ENCODE measurements at regions not wholly inside any gene's neighbourhood (a gene's known extent, or its start where the extent isn't known, plus 50 kb on each side); places are given as distances from the start of the nearest gene placed in this dataset.
"Not testable (repeated sequence)": the region's sequence is repeated elsewhere in the genome, so short reads cannot be mapped to it uniquely, and the experiment has no call there.

DNA sequence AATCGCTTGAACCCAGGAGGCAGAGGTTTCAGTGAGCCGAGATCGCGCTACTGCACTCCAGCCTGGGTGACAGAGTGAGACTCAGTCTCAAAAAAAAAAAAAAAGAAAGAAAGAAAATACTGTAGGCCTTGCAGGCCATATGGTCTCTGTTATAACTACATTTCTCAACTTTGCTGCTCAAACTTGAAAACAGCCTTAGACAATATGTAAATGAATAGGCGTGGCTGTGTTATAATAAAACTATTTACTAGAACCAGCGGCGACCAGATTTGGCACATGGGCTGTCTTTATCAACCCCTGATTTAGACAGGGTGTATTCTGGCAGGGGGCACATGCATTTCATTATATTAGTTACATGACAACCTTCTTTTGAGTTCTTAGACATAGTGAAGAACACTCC is 130.0 kb downstream of the C9orf152 start:
- in situ Hi-C loops (cut with MboI; ENCODE audit: low sequenced_read_pairs): no loop called here

DNA sequence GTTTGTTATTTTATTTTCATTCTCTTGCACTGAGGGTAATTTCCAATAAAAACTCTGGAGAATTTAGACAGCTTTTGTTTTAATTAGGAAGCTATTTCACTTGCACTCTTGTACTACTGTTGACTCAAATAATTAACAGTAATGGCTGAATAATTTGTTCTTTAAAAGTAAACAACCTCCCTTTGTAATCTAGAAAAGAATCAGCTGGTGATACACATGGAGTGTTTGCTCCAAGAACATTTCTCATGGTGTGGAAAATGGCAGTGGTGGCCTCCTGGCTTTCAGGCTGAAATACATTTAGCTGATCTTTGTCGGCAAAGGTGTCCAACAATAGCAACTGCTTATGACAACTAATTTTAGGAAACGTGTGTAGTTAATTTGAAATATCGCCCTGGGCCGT is 129.4 kb downstream of the C9orf152 start:
- in situ Hi-C loops (cut with MboI; ENCODE audit: low sequenced_read_pairs): no loop called here

DNA sequence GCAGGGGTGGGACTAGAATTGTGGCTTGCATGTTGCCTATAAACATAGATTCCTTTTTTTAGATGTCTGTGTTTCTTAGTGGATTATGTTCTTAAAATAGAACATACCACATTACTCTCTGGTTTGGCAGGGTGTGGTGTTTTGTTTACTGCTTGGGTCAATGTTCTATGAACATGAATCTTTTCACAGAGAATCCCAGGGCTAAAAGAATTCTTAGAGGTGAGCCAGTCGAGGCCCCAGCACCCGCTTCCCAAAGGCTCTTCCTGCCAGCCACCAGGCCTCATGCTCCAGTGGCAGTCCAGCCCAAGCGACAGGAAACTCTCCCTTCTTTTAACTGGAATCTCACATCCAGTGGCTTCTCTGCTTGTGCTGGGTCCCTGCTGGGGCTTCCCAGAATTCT is 126.6 kb downstream of the C9orf152 start:
- in situ Hi-C loops (cut with MboI; ENCODE audit: low sequenced_read_pairs): no loop called here

DNA sequence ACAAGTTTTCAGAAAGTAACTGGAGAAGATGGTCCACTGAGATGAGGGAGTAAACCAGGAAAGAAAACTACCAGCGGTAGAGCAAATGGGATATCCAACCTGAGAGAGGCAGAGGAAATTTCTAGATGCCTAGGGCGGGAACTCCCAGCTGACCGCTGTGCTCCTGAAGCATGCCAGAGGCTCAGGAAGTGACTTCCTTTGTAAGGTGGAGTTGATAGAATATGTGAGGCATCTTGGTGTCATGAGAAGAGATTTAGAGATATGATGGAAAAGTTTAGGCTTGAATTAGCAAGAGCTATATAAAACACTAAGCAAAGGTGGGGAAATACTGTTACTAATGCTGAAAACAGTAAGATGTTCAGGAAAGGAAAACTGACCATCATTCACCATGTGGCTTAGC is 124.1 kb downstream of the C9orf152 start:
- in situ Hi-C loops (cut with MboI; ENCODE audit: low sequenced_read_pairs): no loop called here

DNA sequence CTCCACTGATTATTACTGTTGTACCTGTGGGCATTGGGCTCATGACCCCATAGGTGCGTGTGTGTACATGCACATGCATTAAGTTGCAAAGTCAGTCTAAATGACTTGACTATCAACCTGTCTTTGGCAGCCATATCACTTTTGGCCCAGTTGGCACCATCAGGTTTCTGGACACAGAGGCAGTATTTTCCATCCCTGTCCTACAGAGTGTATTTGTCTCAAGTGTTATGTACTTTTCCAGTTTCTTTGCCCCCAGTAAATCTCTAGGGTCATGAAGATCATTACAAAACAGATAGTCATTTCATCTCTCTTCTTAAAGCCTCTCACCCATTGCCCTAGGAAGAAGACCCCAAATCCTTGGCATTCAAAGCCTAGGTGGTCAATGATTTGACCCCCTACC is 121.4 kb downstream of the C9orf152 start:
- in situ Hi-C loops (cut with MboI; ENCODE audit: low sequenced_read_pairs): no loop called here

DNA sequence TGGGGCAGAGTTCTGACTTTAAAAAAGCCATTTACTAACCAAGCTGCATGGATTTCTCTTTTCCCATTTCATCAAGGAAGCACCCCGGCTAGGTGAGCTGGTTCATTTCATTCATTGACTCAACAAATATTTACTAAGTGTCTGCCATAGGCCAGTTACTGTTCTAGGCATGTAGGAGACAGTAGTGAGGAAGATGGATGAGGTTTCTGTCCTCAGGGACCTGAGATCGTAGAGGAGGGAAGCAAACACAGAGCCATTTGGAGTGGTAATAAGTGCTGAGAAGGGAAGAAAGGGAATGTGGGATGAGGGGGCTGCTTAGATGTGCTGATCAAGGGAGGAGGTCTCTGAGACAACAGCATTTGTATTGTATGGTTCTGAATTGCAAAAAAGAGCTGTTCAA is 120.4 kb downstream of the C9orf152 start:
- in situ Hi-C loops (cut with MboI; ENCODE audit: low sequenced_read_pairs): no loop called here

DNA sequence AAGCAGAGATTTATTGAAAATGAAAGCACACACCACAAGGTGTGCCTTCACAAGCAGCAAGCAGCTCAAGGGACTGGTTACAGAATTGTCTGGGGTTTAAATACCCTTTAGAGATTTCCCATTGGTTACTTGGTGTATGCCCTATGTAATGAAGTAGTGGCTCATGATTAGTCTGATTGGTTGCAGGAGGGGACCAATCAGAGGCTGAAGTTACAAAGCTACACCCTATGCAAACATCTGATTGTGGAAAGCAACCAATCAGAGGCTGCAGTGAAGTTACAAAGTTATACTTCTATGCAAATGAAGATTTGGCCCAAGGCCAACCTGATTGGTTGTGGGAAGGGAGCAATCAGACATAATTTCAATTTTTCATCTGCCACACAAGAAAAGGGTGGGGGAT is 119.9 kb downstream of the C9orf152 start:
- in situ Hi-C loops (cut with MboI; ENCODE audit: low sequenced_read_pairs): no loop called here

DNA sequence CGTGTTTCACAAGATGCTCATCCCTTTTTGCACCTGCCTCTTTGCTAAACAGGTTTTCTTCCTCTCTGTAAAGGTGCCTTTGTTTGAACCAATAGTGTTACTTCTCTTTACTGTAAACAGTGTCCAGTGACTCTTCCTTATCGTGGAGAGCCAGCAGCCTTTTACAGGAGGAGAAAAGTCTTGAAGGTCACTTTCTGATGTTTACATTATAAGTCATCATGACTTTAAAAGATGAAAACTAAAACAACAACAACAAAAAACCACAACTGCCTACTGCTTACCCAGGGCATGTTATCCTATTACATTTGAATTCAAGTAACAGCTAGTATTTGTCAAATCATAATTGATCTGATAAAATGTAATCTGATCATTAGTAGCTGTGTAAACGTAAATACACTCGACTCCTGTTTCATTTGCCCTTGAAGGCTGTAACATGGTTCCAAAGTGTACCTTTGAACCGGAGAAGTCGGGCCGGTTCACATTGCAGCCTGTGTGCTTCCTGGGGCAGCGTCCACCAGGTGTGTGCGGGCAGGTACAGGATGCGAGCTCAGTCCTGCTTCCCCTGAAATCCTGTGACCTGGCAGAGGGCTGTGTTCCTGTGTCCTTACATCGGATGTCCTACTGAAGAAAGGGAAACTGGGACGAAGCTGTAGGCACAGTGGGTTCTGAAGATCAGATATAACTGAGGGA is 118.1 kb downstream of the C9orf152 start:
- in situ Hi-C loops (cut with MboI; ENCODE audit: low sequenced_read_pairs): no loop called here

DNA sequence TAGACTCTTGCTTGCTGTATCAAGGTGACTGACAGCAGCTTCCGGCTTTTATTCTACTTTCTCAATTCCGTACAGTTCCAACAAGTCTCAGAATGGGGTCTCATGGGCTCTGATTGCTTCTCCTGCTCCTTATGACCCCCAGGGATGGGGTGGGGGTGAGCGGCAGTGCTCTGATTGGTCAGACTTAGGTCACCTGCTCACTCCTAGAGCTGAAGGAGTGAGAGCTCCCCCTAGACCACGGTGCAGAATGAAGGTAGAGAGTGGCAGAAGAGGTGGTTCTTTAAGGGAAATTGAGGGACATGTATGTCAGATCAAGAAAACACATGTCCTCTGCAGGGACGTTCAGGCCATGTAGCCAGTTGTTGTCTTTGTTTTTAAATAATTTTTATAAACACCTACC is 115.2 kb downstream of the C9orf152 start:
- in situ Hi-C loops (cut with MboI; ENCODE audit: low sequenced_read_pairs): no loop called here

DNA sequence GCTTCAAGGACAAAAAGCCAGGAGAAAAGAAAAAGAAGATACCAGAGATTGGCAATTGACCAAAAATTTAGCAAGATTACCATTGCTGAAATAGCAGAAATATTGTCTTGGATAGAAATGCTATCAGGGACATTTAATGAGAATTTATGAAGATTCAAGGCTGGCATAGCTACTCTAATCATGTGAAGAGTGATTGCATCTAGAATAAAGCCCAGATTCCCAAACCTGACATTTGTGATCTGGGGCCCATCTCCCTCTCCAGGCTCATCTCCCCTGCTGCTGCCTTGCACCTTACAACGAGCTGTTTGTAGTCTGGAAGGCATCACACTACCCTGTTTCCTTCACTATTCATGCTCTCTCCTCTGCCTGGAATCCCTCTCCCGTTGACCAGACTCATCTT is 114.5 kb downstream of the C9orf152 start:
- in situ Hi-C loops (cut with MboI; ENCODE audit: low sequenced_read_pairs): no loop called here

DNA sequence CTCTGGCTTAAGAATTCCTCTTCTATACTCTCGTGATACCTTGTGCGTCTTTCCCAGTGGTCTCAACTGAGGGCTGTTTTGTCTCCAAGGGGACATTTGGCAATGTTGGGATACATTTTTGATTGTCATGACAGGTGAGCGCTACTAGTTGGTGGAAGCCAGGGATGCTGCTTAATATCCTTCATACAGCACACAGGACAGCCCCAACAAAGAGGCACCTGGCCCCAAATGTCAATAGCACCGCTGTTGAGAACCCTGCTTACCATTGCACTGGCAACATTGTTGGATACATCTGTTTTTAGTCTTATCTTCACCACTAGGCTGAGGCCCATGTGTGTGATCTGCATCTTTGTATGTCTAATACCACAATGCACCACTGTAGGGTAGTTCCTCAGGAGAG is 114.1 kb downstream of the C9orf152 start:
- in situ Hi-C loops (cut with MboI; ENCODE audit: low sequenced_read_pairs): no loop called here

DNA sequence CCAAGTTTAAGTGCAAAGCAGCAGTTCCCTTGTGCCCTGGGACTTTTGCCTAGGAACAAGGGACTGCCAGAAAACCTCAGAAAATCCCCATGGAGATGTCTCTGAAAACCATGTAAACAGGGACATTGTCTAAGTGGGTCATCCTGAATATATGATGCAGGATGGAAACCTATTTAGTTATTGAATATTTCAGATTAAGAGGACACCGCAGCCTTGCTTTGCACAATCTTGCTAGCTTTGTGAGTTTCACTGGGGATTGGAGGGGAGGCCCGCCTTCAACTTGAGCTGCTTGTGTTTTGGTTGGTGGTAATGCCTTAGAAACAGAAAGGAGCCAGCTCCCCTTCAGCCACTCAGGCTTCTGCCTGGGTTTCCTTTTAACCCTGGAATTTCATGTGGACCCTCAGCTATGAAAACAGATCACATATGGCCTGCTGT is 112.8 kb downstream of the C9orf152 start:
- in situ Hi-C loops (cut with MboI; ENCODE audit: low sequenced_read_pairs): no loop called here

DNA sequence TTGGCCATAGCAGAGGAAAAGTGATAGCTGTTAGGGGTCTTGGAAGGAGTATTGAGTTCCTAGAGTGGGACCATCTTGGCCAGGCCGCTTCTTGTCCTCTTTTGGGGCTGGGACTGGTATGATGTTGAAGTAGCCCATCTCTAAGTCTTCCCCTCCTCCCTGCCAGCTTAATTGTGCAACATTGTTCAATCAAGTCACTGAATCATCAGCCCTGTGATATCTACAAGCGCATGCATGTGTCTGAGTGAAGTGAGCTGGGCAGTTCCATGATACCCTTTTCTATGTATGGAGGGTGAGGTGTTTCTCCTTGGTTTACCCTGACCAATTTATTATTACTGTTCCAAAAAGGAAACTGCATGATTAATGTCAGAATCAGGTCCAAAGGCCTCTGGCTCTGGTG is 112.2 kb downstream of the C9orf152 start:
- in situ Hi-C loops (cut with MboI; ENCODE audit: low sequenced_read_pairs): no loop called here

DNA sequence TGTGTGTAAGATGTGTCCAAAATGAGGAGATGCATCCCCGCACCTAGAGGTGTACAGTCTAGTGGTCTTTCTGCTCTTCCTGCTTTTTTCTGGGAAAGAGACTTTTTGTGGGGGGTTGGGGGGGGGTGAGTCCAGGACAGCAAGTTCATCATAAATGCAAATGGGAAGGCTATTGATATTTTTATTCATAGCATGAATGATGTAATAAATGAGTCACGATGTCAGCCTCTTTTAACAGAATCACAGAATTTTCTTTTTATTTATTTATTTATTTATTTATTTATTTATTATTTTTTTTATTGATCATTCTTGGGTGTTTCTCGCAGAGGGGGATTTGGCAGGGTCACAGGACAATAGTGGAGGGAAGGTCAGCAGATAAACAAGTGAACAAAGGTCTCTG is 111.3 kb downstream of the C9orf152 start:
- in situ Hi-C loops (cut with MboI; ENCODE audit: low sequenced_read_pairs): not testable (repeated sequence)

DNA sequence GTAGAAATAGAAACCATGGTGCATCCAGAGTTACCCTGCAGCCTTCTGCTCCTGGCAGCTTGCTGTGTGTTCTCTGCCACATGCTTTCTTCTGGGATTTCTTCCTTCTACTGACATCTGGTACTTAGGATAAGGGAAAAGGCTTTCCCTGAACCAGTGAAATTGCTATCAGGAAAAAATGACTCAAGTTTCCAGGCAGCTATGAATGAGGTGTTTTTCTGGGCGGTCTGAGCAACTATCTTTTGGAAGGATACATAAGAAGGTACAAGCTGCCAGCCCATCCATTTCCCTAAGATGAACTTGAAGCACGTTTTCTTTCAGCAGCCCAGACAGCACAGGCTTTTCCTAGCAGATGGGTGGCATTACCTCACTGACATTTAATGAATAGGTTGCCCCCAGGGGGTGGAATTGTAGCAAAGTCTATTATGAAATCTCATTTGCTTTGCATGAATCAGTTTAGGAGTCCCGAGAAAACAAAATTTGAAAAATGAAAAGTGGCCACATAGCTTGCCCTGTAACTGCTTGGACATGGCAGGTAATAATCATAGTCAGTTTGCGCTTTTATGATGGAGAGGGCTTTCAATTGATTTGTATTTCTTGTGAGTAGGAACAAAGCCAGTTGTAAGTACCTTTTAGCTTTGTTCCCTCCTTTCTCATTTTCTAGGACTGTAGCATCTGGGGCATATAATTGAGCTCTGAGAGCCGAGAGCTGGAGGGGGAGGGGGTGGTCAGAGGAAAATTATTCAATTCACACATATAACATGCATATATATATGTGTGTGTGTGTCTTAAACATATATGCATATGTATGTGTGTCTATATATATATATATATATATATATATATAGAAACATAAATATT is 108.5 kb downstream of the C9orf152 start:
- in situ Hi-C loops (cut with MboI; ENCODE audit: low sequenced_read_pairs): no loop called here

DNA sequence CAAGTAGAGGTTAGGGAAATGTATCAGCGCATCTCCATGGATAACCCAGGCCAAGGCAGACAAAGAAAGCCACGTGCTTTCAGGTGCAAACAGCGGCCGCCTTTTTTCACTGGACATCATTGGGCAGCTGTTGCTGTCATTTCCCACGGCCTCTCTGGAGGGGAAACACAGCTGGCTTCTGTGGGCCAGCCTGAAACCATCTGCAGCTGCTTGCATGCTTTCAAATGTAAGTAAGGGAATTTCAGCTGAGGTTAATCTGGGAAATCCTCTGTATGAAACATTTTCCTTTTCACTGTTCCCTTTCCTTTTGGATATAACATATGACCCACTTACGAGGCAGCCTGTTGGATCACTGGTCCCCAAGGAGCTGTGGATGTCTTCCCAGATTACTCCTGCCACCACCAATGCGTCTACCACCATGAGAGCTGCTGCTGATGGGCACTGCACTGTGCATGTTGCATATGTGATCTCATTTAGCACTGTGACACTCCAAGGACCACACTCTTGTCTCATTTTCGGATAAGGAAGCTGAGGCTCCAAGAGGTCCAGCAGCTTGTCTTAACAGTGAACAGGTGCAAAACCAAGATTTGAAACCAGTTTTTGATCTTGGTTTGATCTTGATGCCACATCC is 106.3 kb downstream of the C9orf152 start:
- in situ Hi-C loops (cut with MboI; ENCODE audit: low sequenced_read_pairs): no loop called here

DNA sequence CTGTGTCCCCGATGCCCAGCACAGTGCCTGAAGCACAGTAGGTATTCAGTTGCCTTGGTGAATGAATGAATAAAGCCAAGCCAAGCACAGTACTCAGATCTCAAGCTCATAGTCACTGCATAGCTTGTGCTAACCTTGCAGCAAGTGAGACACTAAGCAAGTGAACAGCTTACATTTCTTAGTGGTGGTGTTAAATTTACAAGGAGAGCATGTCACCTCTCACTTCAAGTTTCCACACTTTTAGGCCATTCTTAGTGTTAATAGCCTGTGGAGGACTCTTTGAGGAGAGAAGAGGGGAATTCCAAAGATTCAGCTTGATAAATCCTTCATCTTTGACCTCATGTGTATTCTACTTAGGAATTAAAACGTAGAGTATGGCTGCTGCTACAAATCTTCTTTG is 104.7 kb downstream of the C9orf152 start:
- in situ Hi-C loops (cut with MboI; ENCODE audit: low sequenced_read_pairs): no loop called here

DNA sequence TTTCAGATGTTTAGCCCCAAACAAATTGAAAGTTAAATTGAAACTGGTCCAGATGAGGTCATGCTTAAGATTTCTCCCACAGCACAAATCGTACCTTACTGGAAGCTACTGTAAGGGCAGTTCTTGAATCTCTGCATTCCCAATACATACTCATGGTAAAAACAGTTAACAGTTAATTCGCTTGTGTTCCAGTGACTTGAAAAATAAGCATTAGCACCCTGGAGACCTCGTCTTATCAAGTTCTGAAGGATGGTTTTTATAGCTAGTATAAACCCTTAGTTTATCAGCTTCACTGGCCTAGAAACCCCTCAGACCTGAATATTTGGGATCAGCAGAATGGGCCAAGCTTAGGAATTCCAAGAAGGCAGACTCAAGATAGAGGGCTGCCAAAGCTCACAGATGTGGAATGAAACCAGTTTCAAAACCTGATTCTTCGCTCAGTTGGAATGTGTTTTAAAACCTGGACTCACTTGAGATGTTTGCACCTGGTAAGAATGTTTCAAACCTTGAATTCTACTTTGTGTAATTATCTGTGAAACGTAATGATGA is 103.6 kb downstream of the C9orf152 start:
- in situ Hi-C loops (cut with MboI; ENCODE audit: low sequenced_read_pairs): no loop called here

DNA sequence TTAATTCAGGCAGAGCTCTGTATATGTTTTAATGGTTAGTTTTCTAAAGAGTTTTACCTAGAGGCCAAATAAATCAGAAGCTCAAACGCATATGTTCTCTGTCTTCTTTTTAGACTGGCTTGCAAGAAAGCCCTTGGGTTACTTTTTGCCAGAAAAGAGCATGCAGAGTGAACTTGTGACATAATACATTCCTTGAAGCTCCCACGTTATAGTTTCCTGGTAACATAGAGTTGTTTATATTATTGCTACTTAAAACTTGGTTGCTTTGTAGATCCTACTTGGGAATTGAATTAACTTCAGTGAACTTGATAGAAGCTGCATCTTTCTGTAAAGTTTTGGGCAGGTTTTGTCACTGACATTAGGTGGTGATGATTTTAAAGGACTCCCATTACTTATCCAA is 102.9 kb downstream of the C9orf152 start:
- in situ Hi-C loops (cut with MboI; ENCODE audit: low sequenced_read_pairs): no loop called here

DNA sequence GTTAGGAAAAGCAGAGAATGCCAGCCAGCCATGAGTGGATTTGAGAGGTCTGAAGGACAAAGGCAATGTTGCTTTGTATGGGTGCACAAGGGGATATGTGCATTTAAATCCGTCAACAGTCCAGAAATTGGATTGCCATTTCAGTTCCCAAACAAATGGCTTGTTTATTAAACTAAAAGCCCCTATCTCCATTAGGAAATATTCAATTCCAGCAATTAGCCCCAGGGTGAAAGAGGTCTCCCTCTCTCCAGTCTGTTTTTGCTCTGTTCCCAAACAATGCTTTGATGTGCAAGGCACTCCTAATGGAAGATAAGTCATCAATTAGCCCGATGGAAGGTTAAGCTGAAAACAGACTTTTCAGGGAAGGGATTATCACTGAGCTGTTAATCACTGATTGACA is 101.3 kb downstream of the C9orf152 start:
- in situ Hi-C loops (cut with MboI; ENCODE audit: low sequenced_read_pairs): no loop called here

DNA sequence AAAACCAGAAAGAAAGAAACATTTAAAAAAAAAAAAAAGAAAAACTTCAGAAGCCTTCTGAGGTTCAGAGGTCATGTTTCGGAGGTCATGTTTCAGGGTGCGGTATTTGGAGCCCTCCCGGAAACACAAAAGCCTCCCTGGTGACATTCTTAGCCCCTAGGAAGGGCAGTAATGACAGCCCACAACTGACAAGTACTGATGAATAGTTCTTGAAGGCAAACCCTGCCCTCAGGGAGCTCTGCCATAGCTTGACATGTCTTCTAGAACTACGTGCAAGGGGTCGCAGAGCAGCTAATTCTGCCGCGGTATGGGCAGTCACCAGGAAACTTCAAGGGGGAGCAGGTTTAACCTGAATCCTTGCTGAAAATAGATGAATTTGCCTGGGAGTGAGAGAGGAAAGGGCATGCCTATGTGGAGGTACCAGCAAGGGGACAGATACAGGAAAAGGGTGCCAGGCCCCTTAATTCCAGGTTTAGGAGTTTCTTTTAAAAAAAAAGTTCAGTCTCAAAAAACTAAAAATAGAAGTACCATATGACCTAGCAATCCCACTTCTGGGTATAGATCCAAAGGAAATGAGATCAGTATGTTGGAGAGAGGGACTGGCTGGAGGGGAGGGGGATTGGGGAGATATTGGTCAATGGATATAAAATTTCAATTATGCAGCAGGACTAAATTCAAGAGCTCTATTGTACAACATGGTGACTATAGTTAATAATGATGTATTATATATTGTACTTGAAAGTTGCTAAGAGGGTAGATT is 98.4 kb downstream of the C9orf152 start:
- in situ Hi-C loops (cut with MboI; ENCODE audit: low sequenced_read_pairs): no loop called here
